ENCODE measurements at regions not wholly inside any gene's neighbourhood (a gene's known extent, or its start where the extent isn't known, plus 50 kb on each side); places are given as distances from the start of the nearest gene placed in this dataset.

DNA sequence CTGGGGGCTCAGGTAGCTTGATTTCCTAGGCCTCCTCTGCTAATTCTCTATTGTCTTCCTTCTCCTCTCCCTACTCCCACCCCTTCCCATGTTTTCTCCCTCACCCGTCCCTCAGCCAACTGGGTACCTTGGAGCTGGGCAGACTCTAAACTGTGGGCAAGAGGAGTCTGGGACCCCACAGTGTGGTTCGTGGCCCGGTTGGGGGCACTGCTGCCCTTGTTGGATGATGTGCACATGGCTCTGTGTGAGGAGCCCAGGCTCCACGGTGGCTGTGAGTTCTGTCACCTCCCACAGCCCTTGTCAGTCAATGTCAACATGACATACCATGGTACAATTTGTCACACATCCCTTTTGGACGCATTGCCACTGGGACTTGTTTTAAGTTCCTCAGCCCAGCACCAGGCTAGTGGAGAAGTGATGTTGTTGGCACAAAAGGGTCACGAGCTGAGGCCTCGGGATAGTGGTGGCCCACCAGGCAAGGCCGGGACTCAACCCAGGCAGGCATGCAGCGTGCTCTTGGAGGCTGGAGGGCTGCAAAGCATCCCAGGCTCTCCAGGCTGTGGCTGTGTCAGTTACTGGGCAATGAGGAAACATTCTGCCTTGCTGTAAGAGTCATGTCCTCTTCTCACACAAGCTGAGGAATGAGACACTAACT lies 142.3 kb downstream of the TLE3 start:
- no peak for TF ChIP-seq GATA2 (IDR thresholded peaks at IDR 0.05; ENCODE audit: low read depth, low read length)
- TF ChIP-seq GATA3 (IDR thresholded peaks at IDR 0.05; ENCODE audit: low read depth, low read length): no peak
